NOMO-1 treated with DMSO at 0.1 percent for 48 hours (cell line): ENCODE measurements at regions not wholly inside any gene's neighbourhood (a gene's known extent, or its start where the extent isn't known, plus 50 kb on each side); places are given as distances from the start of the nearest gene placed in this dataset.

Experiments used
- DNase-seq: peaks from one replicate; lab custom pipeline; 2025; ENCODE audit not compliant: unreplicated experiment; lab: John Stamatoyannopoulos, UW

- no peak for DNase-seq
Measured at GRCh38 chr2:12636837-12637581, 79.7 kb upstream of the TRIB2 start.

GRCh38 chr2:12637754-12638153 lies 79.0 kb upstream of the TRIB2 start:
- DNase-seq, result no peak

GRCh38 chr2:12641441-12641840 lies 75.3 kb upstream of the TRIB2 start:
- no peak for DNase-seq

GRCh38 chr2:12642332-12642731 lies 74.4 kb upstream of the TRIB2 start:
- no peak for DNase-seq

- no peak for DNase-seq
Measured at GRCh38 chr2:12642859-12643258, 73.9 kb upstream of the TRIB2 start.

- DNase-seq, result no peak
Measured at GRCh38 chr2:12649602-12650400, 66.9 kb upstream of the TRIB2 start.

GRCh38 chr2:12651641-12652040 lies 65.1 kb upstream of the TRIB2 start:
- DNase-seq, result no peak

- no peak for DNase-seq
Measured at GRCh38 chr2:12652723-12653122, 64.0 kb upstream of the TRIB2 start.

- no peak for DNase-seq
Measured at GRCh38 chr2:12657560-12657959, 59.2 kb upstream of the TRIB2 start.

- DNase-seq, result no peak
Measured at GRCh38 chr2:12658310-12658945, 58.3 kb upstream of the TRIB2 start.

GRCh38 chr2:12661489-12661888 lies 55.2 kb upstream of the TRIB2 start:
- DNase-seq, result no peak

- DNase-seq, result no peak
Measured at GRCh38 chr2:12663306-12664037, 53.3 kb upstream of the TRIB2 start.

- no peak for DNase-seq
Measured at GRCh38 chr2:12665334-12665733, 51.4 kb upstream of the TRIB2 start.

GRCh38 chr2:12666445-12666844 lies 50.3 kb upstream of the TRIB2 start:
- no peak for DNase-seq
